ENCODE measurements at regions not wholly inside any gene's neighbourhood (a gene's known extent, or its start where the extent isn't known, plus 50 kb on each side); places are given as distances from the start of the nearest gene placed in this dataset.

GRCh38 chr1:106038260-106038659 is 1018.2 kb upstream of the PRMT6 start:
- no peak overlapping the region for H3K4me3 ChIP-seq (ENCODE audit: low read depth, low read length)
- TF ChIP-seq POLR2A (IDR thresholded peaks at IDR 0.05; ENCODE audit: extremely low read depth, insufficient read length), result no peak
- TF ChIP-seq MAX (IDR thresholded peaks at IDR 0.05; ENCODE audit: low read depth, low read length), result no peak
- no peak for TF ChIP-seq CTCF (IDR thresholded peaks at IDR 0.05; ENCODE audit: low read depth, low read length)
- no peak for TF ChIP-seq MYC (IDR thresholded peaks at IDR 0.05; ENCODE audit: low read depth, low read length)
- DNase-seq (ENCODE audit: low read depth), result no peak

GRCh38 chr1:106043971-106044370 is 1012.5 kb upstream of the PRMT6 start:
- no peak overlapping the region for H3K4me3 ChIP-seq (ENCODE audit: low read depth, low read length)
- no peak for TF ChIP-seq POLR2A (IDR thresholded peaks at IDR 0.05; ENCODE audit: extremely low read depth, insufficient read length)
- TF ChIP-seq CTCF (IDR thresholded peaks at IDR 0.05; ENCODE audit: low read depth, low read length), result no peak
- TF ChIP-seq MAX (IDR thresholded peaks at IDR 0.05; ENCODE audit: low read depth, low read length), result no peak
- TF ChIP-seq MYC (IDR thresholded peaks at IDR 0.05; ENCODE audit: low read depth, low read length), result no peak
- no peak for DNase-seq (ENCODE audit: low read depth)

GRCh38 chr1:106047210-106047609 is 1009.3 kb upstream of the PRMT6 start:
- no peak overlapping the region for H3K4me3 ChIP-seq (ENCODE audit: low read depth, low read length)
- DNase-seq (ENCODE audit: low read depth), result no peak
- TF ChIP-seq MYC (IDR thresholded peaks at IDR 0.05; ENCODE audit: low read depth, low read length) (no peak), MAX (IDR thresholded peaks at IDR 0.05; ENCODE audit: low read depth, low read length) (no peak), CTCF (IDR thresholded peaks at IDR 0.05; ENCODE audit: low read depth, low read length) (no peak), POLR2A (IDR thresholded peaks at IDR 0.05; ENCODE audit: extremely low read depth, insufficient read length) (no peak)

GRCh38 chr1:106049595-106049994 is 1006.9 kb upstream of the PRMT6 start:
- DNase-seq (ENCODE audit: low read depth), result no peak

GRCh38 chr1:106055855-106056254 is 1000.6 kb upstream of the PRMT6 start:
- no peak for DNase-seq (ENCODE audit: low read depth)
- no peak for TF ChIP-seq POLR2A (IDR thresholded peaks at IDR 0.05; ENCODE audit: extremely low read depth, insufficient read length)
- TF ChIP-seq MYC (IDR thresholded peaks at IDR 0.05; ENCODE audit: low read depth, low read length), result no peak
- no peak for TF ChIP-seq CTCF (IDR thresholded peaks at IDR 0.05; ENCODE audit: low read depth, low read length)
- TF ChIP-seq MAX (IDR thresholded peaks at IDR 0.05; ENCODE audit: low read depth, low read length), result no peak

More at GRCh38 chr1:106049595-106049994, 1006.9 kb upstream of the PRMT6 start:
- TF ChIP-seq CTCF (IDR thresholded peaks at IDR 0.05; ENCODE audit: low read depth, low read length) (no peak), POLR2A (IDR thresholded peaks at IDR 0.05; ENCODE audit: extremely low read depth, insufficient read length) (no peak), MAX (IDR thresholded peaks at IDR 0.05; ENCODE audit: low read depth, low read length) (no peak), MYC (IDR thresholded peaks at IDR 0.05; ENCODE audit: low read depth, low read length) (no peak)
- H3K4me3 ChIP-seq (ENCODE audit: low read depth, low read length), result no peak overlapping the region

More at GRCh38 chr1:106055855-106056254, 1000.6 kb upstream of the PRMT6 start:
- no peak overlapping the region for H3K4me3 ChIP-seq (ENCODE audit: low read depth, low read length)
